DMS53 (cell line): ENCODE measurements at regions not wholly inside any gene's neighbourhood (a gene's known extent, or its start where the extent isn't known, plus 50 kb on each side); places are given as distances from the start of the nearest gene placed in this dataset.

ENCODE experiments used
- DNase-seq: peaks from one replicate; lab custom pipeline; 2025; lab: John Stamatoyannopoulos, UW

GRCh38 chr9:10674586-10674985, 61.8 kb upstream of the PTPRD start:
- DNase-seq, result no peak

GRCh38 chr9:10678010-10678409, 65.2 kb upstream of the PTPRD start:
- no peak for DNase-seq

GRCh38 chr9:10678790-10679189, 66.0 kb upstream of the PTPRD start:
- DNase-seq, result peak; percentile 3

GRCh38 chr9:10686943-10687342, 74.1 kb upstream of the PTPRD start:
- DNase-seq, result no peak

- no peak for DNase-seq
Observed at GRCh38 chr9:10690546-10690945, 77.7 kb upstream of the PTPRD start.

- DNase-seq, result no peak
Observed at GRCh38 chr9:10697044-10697443, 84.2 kb upstream of the PTPRD start.

GRCh38 chr9:10700291-10700690, 87.5 kb upstream of the PTPRD start:
- DNase-seq, result no peak

GRCh38 chr9:10700915-10701314, 88.1 kb upstream of the PTPRD start:
- no peak for DNase-seq

- DNase-seq, result no peak
Observed at GRCh38 chr9:10701906-10702305, 89.1 kb upstream of the PTPRD start.

GRCh38 chr9:10703139-10703538, 90.3 kb upstream of the PTPRD start:
- no peak for DNase-seq

GRCh38 chr9:10704720-10705119, 91.9 kb upstream of the PTPRD start:
- DNase-seq, result no peak

GRCh38 chr9:10705383-10705782, 92.6 kb upstream of the PTPRD start:
- no peak for DNase-seq

- no peak for DNase-seq
Observed at GRCh38 chr9:10706788-10707187, 94.0 kb upstream of the PTPRD start.

GRCh38 chr9:10721301-10721700, 108.5 kb upstream of the PTPRD start:
- DNase-seq, result no peak

GRCh38 chr9:10729213-10729612, 116.4 kb upstream of the PTPRD start:
- no peak for DNase-seq

GRCh38 chr9:10744669-10745068, 131.9 kb upstream of the PTPRD start:
- DNase-seq, result no peak

- DNase-seq, result no peak
Observed at GRCh38 chr9:10753474-10753873, 140.7 kb upstream of the PTPRD start.

- no peak for DNase-seq
Observed at GRCh38 chr9:10764481-10764880, 151.7 kb upstream of the PTPRD start.

GRCh38 chr9:10773136-10773535, 160.3 kb upstream of the PTPRD start:
- no peak for DNase-seq

GRCh38 chr9:10774051-10774450, 161.2 kb upstream of the PTPRD start:
- no peak for DNase-seq

- no peak for DNase-seq
Observed at GRCh38 chr9:10785255-10785654, 172.5 kb upstream of the PTPRD start.

- DNase-seq, result no peak
Observed at GRCh38 chr9:10793306-10793705, 180.5 kb upstream of the PTPRD start.

- no peak for DNase-seq
Observed at GRCh38 chr9:10804486-10804885, 191.7 kb upstream of the PTPRD start.

- DNase-seq, result no peak
Observed at GRCh38 chr9:10806868-10807267, 194.1 kb upstream of the PTPRD start.

- no peak for DNase-seq
Observed at GRCh38 chr9:10818206-10818605, 205.4 kb upstream of the PTPRD start.
